GM12878 (cell line): ENCODE measurements at regions not wholly inside any gene's neighbourhood (a gene's known extent, or its start where the extent isn't known, plus 50 kb on each side); places are given as distances from the start of the nearest gene placed in this dataset.

ENCODE experiments used
- ATAC-seq: fragments of 200-7000 bp; cut with Tn5 transposase; 3 replicates; pipeline ENCODE4 v1.9.1; 2020; ENCODE audit warnings: mild to moderate bottlenecking, moderate library complexity
- BruUV-seq: library from RNA; stranded (reverse); fragments of 400-500 nt; replicated peaks from 2 replicates; lab custom pipeline; 2021; lab: Mats Ljungman, UMichigan
- CTCF ChIA-PET: fragments of 300-600 bp; sonication (Branson Sonifier 250); formaldehyde crosslinking; extraction: SDS; loops from one replicate; lab custom pipeline; 2021; ENCODE audit warnings: inconsistent platforms; lab: Yijun Ruan, JAX
- POLR2A ChIA-PET: fragments of 350-600 bp; formaldehyde crosslinking; extraction: SDS; loops from one replicate; lab custom pipeline; 2021; ENCODE audit warnings: inconsistent platforms; lab: Charles Lee
- RAD21 ChIA-PET: fragments of 300-600 bp; sonication (Branson Sonifier 250); formaldehyde crosslinking; loops from one replicate; lab custom pipeline; 2023; ENCODE audit warnings: antibody characterized with exemption; ENCODE audit not compliant: unreplicated experiment; lab: Charles Lee
- SMC1A ChIA-PET: fragments of 300-600 bp; sonication (Branson Sonifier 250); formaldehyde crosslinking; loops from one replicate; lab custom pipeline; 2023; ENCODE audit not compliant: unreplicated experiment, uncharacterized antibody; lab: Charles Lee
- DNase-seq: peaks from one replicate; pipeline ENCODE4 v3.0.0-alpha.2; 2011; ENCODE audit warnings: low read depth, low spot score
- FAIRE-seq: peaks from 3 replicates; lab custom pipeline; 2011; peaks lifted over from hg19 to GRCh38; lab: Jason Lieb, UNC
- H2AFZ ChIP-seq: 2 replicates; pipeline ENCODE4 v1.6.0; 2011; ENCODE audit warnings: low read depth, low read length, control low read depth; ENCODE audit not compliant: control insufficient read depth
- H3K27ac ChIP-seq: 2 replicates; pipeline ENCODE4 v1.5.1; 2011; ENCODE audit warnings: control low read depth; ENCODE audit not compliant: control insufficient read depth, insufficient read depth
- H3K27me3 ChIP-seq, 2 experiments: replicated peaks in 1 of 2; 2 replicates each; pipeline versions ENCODE4 v1.6.0 to v1.6.1; 2011; ENCODE audit warnings: low read length in 1 of 2; ENCODE audit not compliant: control insufficient read depth in 2 of 2, insufficient read depth in 2 of 2
- H3K36me3 ChIP-seq, 2 experiments: 2 replicates each; pipeline ENCODE4 v1.5.1; 2011; ENCODE audit warnings: low read length in 1 of 2; ENCODE audit not compliant: control insufficient read depth in 2 of 2, insufficient read depth in 2 of 2
- H3K4me1 ChIP-seq: 2 replicates; pipeline ENCODE4 v1.6.1; 2011; ENCODE audit warnings: mild to moderate bottlenecking, low read length, moderate library complexity, mixed read lengths; ENCODE audit not compliant: control insufficient read depth, insufficient read depth
- H3K4me2 ChIP-seq: 2 replicates; pipeline ENCODE4 v1.6.0; 2011; ENCODE audit warnings: control low read depth; ENCODE audit not compliant: control insufficient read depth, insufficient read depth
- H3K4me3 ChIP-seq: fragments of 200-600 bp; sonication (generic); 2 replicates; pipeline ENCODE4 v1.5.1; 2016
- H3K79me2 ChIP-seq: 2 replicates; pipeline ENCODE4 v1.6.0; 2011; ENCODE audit warnings: low read length; ENCODE audit not compliant: control insufficient read depth, insufficient read depth
- H3K9ac ChIP-seq: 2 replicates; pipeline ENCODE4 v1.8.0; 2011; ENCODE audit warnings: low read length, control low read depth, mixed read lengths; ENCODE audit not compliant: control insufficient read depth, insufficient read depth
- H3K9me3 ChIP-seq: replicated peaks from 3 replicates; pipeline ENCODE4 v1.5.1; 2011; ENCODE audit warnings: mild to moderate bottlenecking, low read length; ENCODE audit not compliant: control insufficient read depth, insufficient read depth
- H4K20me1 ChIP-seq: 2 replicates; pipeline ENCODE4 v1.6.0; 2011; ENCODE audit not compliant: control insufficient read depth, insufficient read depth
- CEBPZ ChIP-seq: fragments of 150-350 bp; IDR thresholded peaks from 2 replicates; pipeline ENCODE4 v1.6.1; 2016; ENCODE audit warnings: low read depth, low read length
- FOXM1 ChIP-seq: IDR thresholded peaks from 2 replicates; pipeline ENCODE4 v1.6.1; 2012; ENCODE audit warnings: low read depth, mild to moderate bottlenecking, inconsistent platforms, low read length, moderate library complexity
- HCFC1 ChIP-seq: fragments of 150-350 bp; IDR thresholded peaks from 2 replicates; pipeline ENCODE4 v1.6.1; 2014; ENCODE audit warnings: low read length
- HSF1 ChIP-seq: fragments of 150-350 bp; IDR thresholded peaks from 2 replicates; pipeline ENCODE4 v1.6.1; 2014; ENCODE audit warnings: mild to moderate bottlenecking, low read depth, low read length
- NKRF ChIP-seq: fragments of 450-650 bp; conservative IDR thresholded peaks from 2 replicates; pipeline ENCODE4 v1.6.1; 2017; ENCODE audit warnings: mild to moderate bottlenecking, moderate library complexity
- NR2C1 ChIP-seq: fragments of 450-650 bp; IDR thresholded peaks from 2 replicates; pipeline ENCODE4 v1.6.1; 2017; ENCODE audit warnings: antibody characterized with exemption, mild to moderate bottlenecking, moderate library complexity
- PAX8 ChIP-seq: fragments of 450-650 bp; IDR thresholded peaks from 2 replicates; pipeline ENCODE4 v1.6.1; 2017; ENCODE audit warnings: mild to moderate bottlenecking, moderate library complexity
- POLR2AphosphoS2 ChIP-seq: IDR thresholded peaks from 2 replicates; pipeline ENCODE4 v1.6.1; 2011; ENCODE audit warnings: low read depth, mild to moderate bottlenecking, low read length, improper control_type of control experiment, moderate library complexity
- RAD51 ChIP-seq: fragments of 450-650 bp; IDR thresholded peaks from 2 replicates; pipeline ENCODE4 v1.6.1; 2016; ENCODE audit warnings: moderate library complexity, mild to moderate bottlenecking, inconsistent platforms
- REST ChIP-seq: IDR thresholded peaks from 2 replicates; pipeline ENCODE4 v1.6.1; 2012; ENCODE audit warnings: mild to moderate bottlenecking, low read depth, low read length
- SMAD5 ChIP-seq: IDR thresholded peaks from 2 replicates; pipeline ENCODE4 v1.6.1; 2016; ENCODE audit warnings: antibody characterized with exemption, low read depth
- ZNF24 ChIP-seq: fragments of 450-650 bp; IDR thresholded peaks from 2 replicates; pipeline ENCODE4 v1.6.1; 2017; ENCODE audit warnings: antibody characterized with exemption, mild to moderate bottlenecking
- ZNF274 ChIP-seq: IDR thresholded peaks from one replicate; pipeline ENCODE4 v1.8.0; 2011; ENCODE audit not compliant: insufficient read length, insufficient read depth
- WGBS: methylation state at CpG from one replicate; pipeline ENCODE4 v1.1.6; 2016; ENCODE audit warnings: low lambda C conversion rate; ENCODE audit not compliant: insufficient replicate concordance, insufficient coverage; ENCODE audit errors: missing lambda C conversion rate; 5-methylcytosine and 5-hydroxymethylcytosine counted together
- in situ Hi-C: fragments of 300-500 bp; cut with MboI; formaldehyde crosslinking; loops from 9 replicates; pipeline ENCODE4 v1.14.3; 2018; ENCODE audit warnings: mixed read lengths
- intact Hi-C: fragments of 100-400 bp; cut with micrococcal nuclease; formaldehyde crosslinking; loops from one replicate; pipeline ENCODE4 v1.14.2; 2022; ENCODE audit not compliant: unreplicated experiment

GRCh38 chr2:117760916-117761315 is 53.6 kb upstream of the DDX18 start:
- WGBS = 0% methylated on average over 1 of the region's 1 CpG
- no peak overlapping the region for H3K4me2 ChIP-seq
- RAD21 ChIA-PET = no interaction called here
- no peaks in the 10 kb centered on the region for H3K27me3 ChIP-seq
- in situ Hi-C loops (loop anchor here (25.0 kb wide), 1 partner anchor 1249 kb away; no protein-coding TSS in a partner anchor), intact Hi-C loops (no loop called here)
- no peak for FAIRE-seq
- no peaks in the 10 kb centered on the region for H3K9me3 ChIP-seq
- no TSS peak for BruUV-seq
- POLR2A ChIA-PET = interaction anchor here (0.6 kb wide), 1 partner anchor 293 kb away, joined by 3 read pairs; no protein-coding TSS in a partner anchor
- DNase-seq = no peak
- no peak overlapping the region for H3K4me3 ChIP-seq
- H3K36me3 ChIP-seq = no peaks in the 10 kb centered on the region
- ATAC-seq = no peak
- TF ChIP-seq FOXM1 (no peak), HCFC1 (no peak), POLR2AphosphoS2 (no peak), NKRF (no peak), HSF1 (no peak), ZNF274 (no peak), ZNF24 (no peak), PAX8 (no peak), REST (no peak), CEBPZ (no peak), SMAD5 (no peak), RAD51 (no peak), NR2C1 (no peak)
- TF ChIP-seq, all 136 proteins: peak for 0
- Histone ChIP-seq H3K79me2 (no peaks in the 10 kb centered on the region), H3K4me1 (no peaks in the 10 kb centered on the region), H2AFZ (no peak overlapping the region), H3K9ac (no peak overlapping the region), H4K20me1 (no peaks in the 10 kb centered on the region), H3K27ac (no peak overlapping the region)
- CTCF ChIA-PET = no interaction called here
- SMC1A ChIA-PET = no interaction called here
